Subcutaneous abdominal adipose tissue (tissue), 5 donors: ENCODE measurements at regions not wholly inside any gene's neighbourhood (a gene's known extent, or its start where the extent isn't known, plus 50 kb on each side); places are given as distances from the start of the nearest gene placed in this dataset.

Source experiments
- H3K27ac ChIP-seq: one replicate; pipeline ENCODE4 v1.7.0; 2013; ENCODE audit warnings: low read depth, mild to moderate bottlenecking, inconsistent platforms, low read length, moderate library complexity
- H3K27me3 ChIP-seq, 5 donors: one replicate each; pipeline ENCODE4 v1.7.0; 2013; ENCODE audit warnings: low read length in 5 of 5, inconsistent platforms in 1 of 5; ENCODE audit not compliant: control insufficient read depth in 5 of 5, insufficient read depth in 4 of 5
- H3K36me3 ChIP-seq, 5 donors: one replicate each; pipeline ENCODE4 v1.7.0; 2013; ENCODE audit warnings: low read length in 5 of 5; ENCODE audit not compliant: control insufficient read depth in 5 of 5, insufficient read depth in 5 of 5
- H3K4me1 ChIP-seq, 5 donors: one replicate each; pipeline ENCODE4 v1.7.0; 2013; ENCODE audit warnings: low read length in 5 of 5, mild to moderate bottlenecking in 3 of 5, moderate library complexity in 1 of 5; ENCODE audit not compliant: control insufficient read depth in 5 of 5, insufficient read depth in 5 of 5
- H3K4me3 ChIP-seq, 5 donors: one replicate each; pipeline ENCODE4 v1.7.0; 2013; ENCODE audit warnings: low read length in 5 of 5, low read depth in 1 of 5
- H3K9ac ChIP-seq, 5 donors: one replicate each; pipeline ENCODE4 v1.7.0; 2013; ENCODE audit warnings: low read length in 5 of 5, mild to moderate bottlenecking in 4 of 5, moderate library complexity in 3 of 5
- H3K9me3 ChIP-seq, 5 donors: one replicate each; pipeline ENCODE4 v1.7.0; 2013; ENCODE audit warnings: low read length in 5 of 5; ENCODE audit not compliant: control insufficient read depth in 5 of 5
- donor health status: healthy.
- donor health status: healthy.
- donor health status: healthy.
- donor health status: healthy.
- donor health status: healthy.

- Histone ChIP-seq H3K4me3 (no peak overlapping the region), H3K9me3 (no peaks in the 10 kb centered on the region), H3K27ac (no peak overlapping the region), H3K27me3 (no peaks in the 10 kb centered on the region), H3K4me1 (peaks cover 0 to 4% (median 4%) of the 10 kb centered on the region in 5 donors), H3K36me3 (no peaks in the 10 kb centered on the region), H3K9ac (peak overlapping the region in 1 of 5 donors; percentile 10)
Observed at GRCh38 chr4:17385403-17385802, 126.5 kb downstream of the QDPR start.

GRCh38 chr4:17380347-17380746 is 131.5 kb downstream of the QDPR start:
- Histone ChIP-seq H3K9ac (no peak overlapping the region), H3K27ac (no peak overlapping the region), H3K9me3 (no peaks in the 10 kb centered on the region), H3K27me3 (no peaks in the 10 kb centered on the region), H3K36me3 (no peaks in the 10 kb centered on the region), H3K4me1 (peaks cover 0 to 11% (median 10%) of the 10 kb centered on the region in 5 donors), H3K4me3 (no peak overlapping the region)

GRCh38 chr4:17376205-17376604 is 135.7 kb downstream of the QDPR start:
- H3K27ac ChIP-seq: no peak overlapping the region

GRCh38 chr4:17373666-17374065 is 138.2 kb downstream of the QDPR start:
- H3K4me3 ChIP-seq: no peak overlapping the region
- no peaks in the 10 kb centered on the region for H3K27me3 ChIP-seq
- H3K9ac ChIP-seq: no peak overlapping the region
- H3K36me3 ChIP-seq: no peaks in the 10 kb centered on the region
- no peak overlapping the region for H3K27ac ChIP-seq
- peaks cover 0 to 11% (median 9%) of the 10 kb centered on the region in 5 donors for H3K4me1 ChIP-seq
- no peaks in the 10 kb centered on the region for H3K9me3 ChIP-seq

More at GRCh38 chr4:17376205-17376604, 135.7 kb downstream of the QDPR start:
- H3K4me3 ChIP-seq: no peak overlapping the region
- H3K9ac ChIP-seq: no peak overlapping the region
- H3K27me3 ChIP-seq: no peaks in the 10 kb centered on the region
- H3K4me1 ChIP-seq: peaks cover 0 to 11% (median 9%) of the 10 kb centered on the region in 5 donors
- no peaks in the 10 kb centered on the region for H3K9me3 ChIP-seq
- H3K36me3 ChIP-seq: no peaks in the 10 kb centered on the region

DNA sequence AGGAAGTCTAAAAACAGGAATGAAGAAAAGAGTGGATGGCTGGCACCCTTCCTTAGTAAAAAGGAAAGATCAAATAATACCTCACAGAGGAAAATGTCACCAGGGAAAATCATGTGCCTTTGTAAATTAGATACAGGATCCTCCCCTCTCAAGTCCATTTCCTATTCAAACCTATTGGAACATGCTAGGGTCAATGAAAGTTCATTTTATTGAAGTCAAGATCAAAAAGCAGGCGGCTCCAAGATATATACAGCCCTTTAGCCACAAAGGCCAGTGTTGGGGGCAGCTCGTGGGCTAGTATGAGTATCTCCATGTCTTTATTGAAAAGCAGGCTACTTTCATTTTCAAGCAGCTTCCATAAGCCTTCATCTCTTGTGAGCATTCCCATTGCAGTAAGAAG is 141.1 kb downstream of the QDPR start:
- peaks cover 0 to 2% (median 0%) of the 10 kb centered on the region in 5 donors for H3K4me1 ChIP-seq
- no peak overlapping the region for H3K27ac ChIP-seq
- no peaks in the 10 kb centered on the region for H3K27me3 ChIP-seq
- no peaks in the 10 kb centered on the region for H3K36me3 ChIP-seq
- H3K4me3 ChIP-seq: no peak overlapping the region
- no peak overlapping the region for H3K9ac ChIP-seq
- H3K9me3 ChIP-seq: no peaks in the 10 kb centered on the region

DNA sequence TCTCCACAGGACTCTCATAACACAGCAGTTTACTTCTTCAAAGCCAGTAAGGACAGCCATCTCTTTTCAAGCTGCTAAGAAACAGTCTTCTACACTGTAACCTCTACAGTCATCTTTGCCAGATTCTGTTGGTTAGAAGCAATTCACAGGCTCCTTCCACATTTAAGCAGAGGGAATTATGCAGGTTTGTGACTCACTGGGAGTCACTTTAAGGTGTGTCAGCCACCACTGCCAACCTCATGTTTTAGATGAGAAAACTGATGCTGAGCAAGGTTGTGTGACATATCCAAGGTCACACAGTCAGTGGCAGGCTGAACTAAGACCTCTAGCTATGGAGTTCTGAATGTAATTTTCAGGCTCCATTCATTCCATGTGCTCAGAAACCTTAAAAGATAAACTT is 143.5 kb downstream of the QDPR start:
- H3K27me3 ChIP-seq: no peaks in the 10 kb centered on the region

DNA sequence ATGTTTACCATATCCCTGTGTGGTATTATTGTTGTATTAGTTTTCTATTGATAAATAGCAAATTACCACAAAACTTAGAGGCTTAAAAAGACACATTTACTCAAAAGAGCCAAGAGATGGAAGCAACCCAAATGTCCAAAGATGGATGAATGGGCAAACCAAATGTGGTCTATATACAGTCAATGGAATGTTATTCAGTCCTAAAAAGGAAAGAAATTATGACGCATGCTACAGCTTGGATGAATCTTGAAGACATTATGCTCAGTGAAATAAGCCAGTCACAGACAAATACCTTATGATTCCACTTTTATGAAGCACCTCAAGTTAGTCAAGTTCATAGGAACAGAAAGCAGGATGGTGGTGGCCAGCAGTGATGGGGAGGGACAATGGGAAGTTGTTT is 144.7 kb downstream of the QDPR start:
- Histone ChIP-seq H3K27me3 (no peaks in the 10 kb centered on the region), H3K36me3 (no peaks in the 10 kb centered on the region), H3K9ac (no peak overlapping the region), H3K9me3 (no peaks in the 10 kb centered on the region), H3K4me1 (no peaks in the 10 kb centered on the region), H3K4me3 (no peak overlapping the region), H3K27ac (no peak overlapping the region)

More for the DNA sequence above, 143.5 kb downstream of the QDPR start:
- Histone ChIP-seq H3K9ac (no peak overlapping the region), H3K9me3 (no peaks in the 10 kb centered on the region), H3K36me3 (no peaks in the 10 kb centered on the region), H3K4me1 (no peaks in the 10 kb centered on the region), H3K4me3 (no peak overlapping the region), H3K27ac (no peak overlapping the region)

DNA sequence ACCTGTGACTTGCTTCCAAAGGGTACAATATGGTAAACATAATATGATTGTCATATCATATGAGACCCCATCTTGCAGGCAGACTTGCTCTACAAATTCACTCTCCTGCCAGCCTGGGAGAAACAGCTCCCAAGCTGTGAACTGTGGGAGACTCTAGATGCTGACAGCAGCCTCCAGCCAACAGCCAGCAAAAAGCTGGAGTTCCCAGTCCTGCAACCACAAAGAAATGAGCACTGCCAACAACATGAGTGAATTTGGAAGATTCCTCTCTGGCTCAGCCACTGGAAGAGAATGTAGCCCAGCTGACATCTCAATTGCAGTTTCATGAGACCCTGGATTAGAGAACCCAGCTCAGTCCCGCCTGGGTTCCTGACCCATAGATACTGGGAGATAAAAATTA is 145.4 kb downstream of the QDPR start:
- H3K9me3 ChIP-seq: no peaks in the 10 kb centered on the region
- H3K27me3 ChIP-seq: no peaks in the 10 kb centered on the region
- H3K4me1 ChIP-seq: no peaks in the 10 kb centered on the region
- H3K36me3 ChIP-seq: no peaks in the 10 kb centered on the region
- no peak overlapping the region for H3K27ac ChIP-seq
- no peak overlapping the region for H3K4me3 ChIP-seq
- no peak overlapping the region for H3K9ac ChIP-seq

- Histone ChIP-seq H3K9me3 (no peaks in the 10 kb centered on the region), H3K9ac (no peak overlapping the region), H3K27ac (no peak overlapping the region), H3K36me3 (no peaks in the 10 kb centered on the region), H3K4me1 (no peaks in the 10 kb centered on the region), H3K27me3 (no peaks in the 10 kb centered on the region), H3K4me3 (no peak overlapping the region)
Observed at GRCh38 chr4:17362430-17362829, 149.5 kb downstream of the QDPR start.

- Histone ChIP-seq H3K4me1 (no peaks in the 10 kb centered on the region), H3K27ac (no peak overlapping the region), H3K36me3 (no peaks in the 10 kb centered on the region), H3K9me3 (peaks cover 0 to 5% (median 0%) of the 10 kb centered on the region in 5 donors), H3K9ac (no peak overlapping the region), H3K27me3 (no peaks in the 10 kb centered on the region), H3K4me3 (no peak overlapping the region)
Observed at GRCh38 chr4:17358241-17358640, 153.6 kb downstream of the QDPR start.

- H3K27me3 ChIP-seq: no peaks in the 10 kb centered on the region
- no peaks in the 10 kb centered on the region for H3K4me1 ChIP-seq
- H3K36me3 ChIP-seq: no peaks in the 10 kb centered on the region
Observed at GRCh38 chr4:17356926-17357325, 155.0 kb downstream of the QDPR start.

More at GRCh38 chr4:17356926-17357325, 155.0 kb downstream of the QDPR start:
- Histone ChIP-seq H3K9ac (no peak overlapping the region), H3K4me3 (no peak overlapping the region), H3K9me3 (peaks cover 0 to 5% (median 0%) of the 10 kb centered on the region in 5 donors), H3K27ac (no peak overlapping the region)
